Erythroblast (primary cell): ENCODE measurements at regions not wholly inside any gene's neighbourhood (a gene's known extent, or its start where the extent isn't known, plus 50 kb on each side); places are given as distances from the start of the nearest gene placed in this dataset.

Source experiments
- GATA1 ChIP-seq: IDR thresholded peaks from 2 replicates; pipeline ENCODE4 v1.6.1; 2011; ENCODE audit warnings: low read depth, mild to moderate bottlenecking, control low read depth, low read length, moderate library complexity
- POLR2A ChIP-seq: IDR thresholded peaks from 2 replicates; pipeline ENCODE4 v1.6.1; 2011; ENCODE audit warnings: mild to moderate bottlenecking, low read length

DNA sequence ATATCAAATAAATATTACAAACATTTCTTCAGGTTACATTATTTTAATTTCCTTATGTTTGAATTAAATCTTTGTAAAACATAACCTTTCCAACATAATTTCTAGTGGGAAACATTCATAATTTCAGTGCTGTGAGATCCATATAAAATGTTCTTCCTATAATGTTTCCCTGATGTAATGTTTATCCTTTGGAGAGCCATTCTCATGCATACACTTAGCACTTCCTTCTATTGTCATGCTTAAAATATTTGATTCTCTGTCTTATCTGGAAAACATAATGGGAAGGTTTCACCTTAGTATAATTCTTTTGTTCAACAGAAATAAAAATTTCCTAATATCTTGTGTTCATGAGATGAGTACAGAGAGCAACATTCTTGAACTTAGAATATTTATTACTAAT lies 472.5 kb downstream of the ADAMTS20 start:
- TF ChIP-seq POLR2A (no peak), GATA1 (no peak)
